SK-N-SH (cell line): ENCODE measurements at regions not wholly inside any gene's neighbourhood (a gene's known extent, or its start where the extent isn't known, plus 50 kb on each side); places are given as distances from the start of the nearest gene placed in this dataset.
"Not testable (repeated sequence)": the region's sequence is repeated elsewhere in the genome, so short reads cannot be mapped to it uniquely, and the experiment has no call there.

Experiments
- CTCF ChIP-seq: fragments of 200-600 bp; sonication (generic); IDR thresholded peaks from 2 replicates; pipeline ENCODE4 v1.6.1; 2017; ENCODE audit warnings: antibody characterized with exemption, mild to moderate bottlenecking, moderate library complexity
- FOSL2 ChIP-seq: IDR thresholded peaks from 2 replicates; pipeline ENCODE4 v1.4.0; 2012; ENCODE audit warnings: low read depth, mild to moderate bottlenecking, moderate library complexity, borderline replicate concordance
- MEF2A ChIP-seq: IDR thresholded peaks from 2 replicates; pipeline ENCODE4 v1.4.0; 2012; ENCODE audit warnings: low read depth, borderline replicate concordance
- NRF1 ChIP-seq: IDR thresholded peaks from 2 replicates; pipeline ENCODE4 v1.6.1; 2012; ENCODE audit warnings: low read depth, mild to moderate bottlenecking, low read length
- RCOR1 ChIP-seq: fragments of 150-350 bp; IDR thresholded peaks from 2 replicates; pipeline ENCODE4 v1.6.1; 2017; ENCODE audit warnings: antibody characterized with exemption, low read length
- REST ChIP-seq: IDR thresholded peaks from 2 replicates; pipeline ENCODE4 v1.6.1; 2012; ENCODE audit warnings: mild to moderate bottlenecking, low read depth, low read length, moderate library complexity
- YY1 ChIP-seq: IDR thresholded peaks from 2 replicates; pipeline ENCODE4 v1.4.0; 2012; ENCODE audit warnings: low read depth, mild to moderate bottlenecking

GRCh38 chr3:195635898-195636685 lies 52.4 kb upstream of the APOD start:
- TF ChIP-seq CTCF, YY1, NRF1, REST, RCOR1, FOSL2, MEF2A: not testable (repeated sequence)
